ENCODE measurements at regions not wholly inside any gene's neighbourhood (a gene's known extent, or its start where the extent isn't known, plus 50 kb on each side); places are given as distances from the start of the nearest gene placed in this dataset.
"Not testable (repeated sequence)": the region's sequence is repeated elsewhere in the genome, so short reads cannot be mapped to it uniquely, and the experiment has no call there.

DNA sequence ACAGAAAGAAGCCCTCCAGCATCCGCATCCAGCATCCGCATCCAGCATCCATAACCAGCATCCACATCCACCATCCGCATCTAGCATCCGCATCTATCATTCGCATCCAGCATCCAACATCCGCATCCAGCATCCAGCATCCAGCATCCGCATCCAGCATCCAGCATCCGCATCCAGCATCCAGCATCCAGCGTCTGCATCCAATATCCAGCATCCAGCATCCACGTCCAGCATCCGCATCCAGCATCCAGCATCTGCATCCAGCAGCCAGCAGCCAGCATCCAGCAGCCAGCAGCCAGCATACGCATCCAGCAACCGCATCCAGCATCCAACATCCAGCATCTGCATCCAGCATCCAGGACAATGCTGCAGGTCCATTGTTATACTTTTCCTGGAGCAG lies 671.0 kb upstream of the C16orf82 start:
- peaks cover 10% of the 10 kb centered on the region for H3K9me3 Mint-ChIP-seq (ENCODE audit: low read depth)
- no peak overlapping the region for H3K4me3 Mint-ChIP-seq
- H3K36me3 Mint-ChIP-seq = no peaks in the 10 kb centered on the region

GRCh38 chr16:26396511-26397235 lies 670.1 kb upstream of the C16orf82 start:
- H3K9me3 Mint-ChIP-seq (ENCODE audit: low read depth) = peaks cover 10% of the 10 kb centered on the region
- H3K4me3 Mint-ChIP-seq = no peak overlapping the region
- no peaks in the 10 kb centered on the region for H3K4me1 Mint-ChIP-seq (ENCODE audit: low read depth)

More for the DNA sequence above, 671.0 kb upstream of the C16orf82 start:
- H3K27ac Mint-ChIP-seq = no peak overlapping the region
- H3K4me1 Mint-ChIP-seq (ENCODE audit: low read depth) = no peaks in the 10 kb centered on the region
- H3K27me3 Mint-ChIP-seq = peaks cover 19% of the 10 kb centered on the region

GRCh38 chr16:26413780-26414179 lies 652.9 kb upstream of the C16orf82 start:
- Mint-ChIP-seq H3K4me3 (no peak overlapping the region), H3K4me1 (ENCODE audit: low read depth) (no peaks in the 10 kb centered on the region), H3K27me3 (peaks cover 18% of the 10 kb centered on the region), H3K9me3 (ENCODE audit: low read depth) (peaks cover 12% of the 10 kb centered on the region), H3K27ac (no peak overlapping the region), H3K36me3 (no peaks in the 10 kb centered on the region)

More at GRCh38 chr16:26396511-26397235, 670.1 kb upstream of the C16orf82 start:
- peaks cover 1% of the 10 kb centered on the region for H3K36me3 Mint-ChIP-seq
- H3K27me3 Mint-ChIP-seq = peaks cover 17% of the 10 kb centered on the region
- H3K27ac Mint-ChIP-seq = no peak overlapping the region

- H3K36me3 Mint-ChIP-seq; H3K27ac Mint-ChIP-seq; H3K4me1 Mint-ChIP-seq (ENCODE audit: low read depth); H3K4me3 Mint-ChIP-seq; H3K9me3 Mint-ChIP-seq (ENCODE audit: low read depth): not testable (repeated sequence)
- H3K27me3 Mint-ChIP-seq = peaks cover 16% of the 10 kb centered on the region
Measured at GRCh38 chr16:26419458-26419857, 647.3 kb upstream of the C16orf82 start.

DNA sequence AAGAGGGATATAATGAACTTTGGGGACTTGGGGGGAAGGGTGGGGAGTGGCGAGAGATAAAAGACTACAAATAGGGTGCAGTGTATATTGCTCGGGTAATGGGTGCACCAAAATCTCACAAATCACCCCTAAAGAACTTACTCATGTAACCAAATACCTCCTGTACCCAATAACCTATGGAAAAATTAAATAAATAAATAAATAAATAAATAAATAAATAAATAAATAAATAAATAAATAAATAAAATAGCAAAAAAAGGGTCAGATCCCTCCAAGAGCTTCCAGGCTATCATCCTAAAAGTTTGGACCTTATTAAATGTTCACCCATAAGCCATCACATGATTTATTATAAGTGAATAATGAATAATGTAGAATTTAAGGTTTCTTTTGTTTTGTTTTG lies 636.1 kb upstream of the C16orf82 start:
- Mint-ChIP-seq H3K4me1 (ENCODE audit: low read depth) (no peaks in the 10 kb centered on the region), H3K4me3 (no peak overlapping the region), H3K9me3 (ENCODE audit: low read depth) (peaks cover 6% of the 10 kb centered on the region), H3K36me3 (no peaks in the 10 kb centered on the region), H3K27ac (no peak overlapping the region), H3K27me3 (peaks cover 8% of the 10 kb centered on the region)

DNA sequence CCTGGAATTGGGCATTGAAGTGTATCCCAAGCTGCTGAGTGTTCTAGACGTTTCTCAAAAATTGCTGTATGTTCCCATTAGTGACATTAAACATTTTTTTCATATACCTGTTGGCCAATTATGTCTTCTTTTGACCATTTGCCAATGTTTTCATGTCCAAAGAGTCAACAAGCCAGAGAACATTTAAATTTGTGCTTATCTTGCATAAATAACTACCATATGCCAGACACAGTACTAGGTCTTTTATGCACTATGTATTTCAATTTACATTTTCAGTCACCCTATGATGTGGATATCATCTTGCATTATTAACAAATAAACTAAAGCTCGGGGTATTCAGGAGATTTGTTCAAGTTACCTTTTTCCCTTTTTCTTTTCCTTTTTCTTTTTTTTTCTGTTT lies 632.9 kb upstream of the C16orf82 start:
- Mint-ChIP-seq H3K36me3 (no peaks in the 10 kb centered on the region), H3K4me1 (ENCODE audit: low read depth) (no peaks in the 10 kb centered on the region), H3K27me3 (peaks cover 9% of the 10 kb centered on the region), H3K27ac (no peak overlapping the region), H3K9me3 (ENCODE audit: low read depth) (peaks cover 6% of the 10 kb centered on the region), H3K4me3 (no peak overlapping the region)

GRCh38 chr16:26441178-26441577 lies 625.5 kb upstream of the C16orf82 start:
- Mint-ChIP-seq H3K4me1 (ENCODE audit: low read depth) (no peaks in the 10 kb centered on the region), H3K27me3 (peaks cover 10% of the 10 kb centered on the region), H3K9me3 (ENCODE audit: low read depth) (no peaks in the 10 kb centered on the region), H3K27ac (no peak overlapping the region), H3K36me3 (no peaks in the 10 kb centered on the region), H3K4me3 (no peak overlapping the region)

- no peaks in the 10 kb centered on the region for H3K9me3 Mint-ChIP-seq (ENCODE audit: low read depth)
Measured at GRCh38 chr16:26442321-26442720, 624.4 kb upstream of the C16orf82 start.

DNA sequence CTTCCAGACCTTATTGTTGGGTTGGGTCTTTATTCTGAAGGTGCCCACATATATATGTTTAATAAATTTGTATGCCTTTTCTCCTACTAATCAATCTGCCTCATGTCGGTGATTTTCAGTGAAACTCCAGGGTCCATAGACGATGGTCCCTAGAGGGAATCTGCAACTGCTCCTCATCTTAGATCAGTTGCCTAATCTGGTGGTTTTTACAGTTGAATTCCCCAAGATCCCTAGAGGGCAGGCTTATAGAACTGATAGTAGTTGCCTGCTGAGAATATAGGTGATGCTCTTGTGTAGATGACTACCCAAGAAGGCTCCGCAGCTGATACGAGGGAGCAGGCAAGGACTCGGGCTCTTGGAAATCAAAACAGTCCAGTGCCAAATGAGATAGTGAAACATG lies 619.2 kb upstream of the C16orf82 start:
- Mint-ChIP-seq H3K9me3 (ENCODE audit: low read depth) (no peaks in the 10 kb centered on the region), H3K4me3 (no peak overlapping the region), H3K4me1 (ENCODE audit: low read depth) (no peaks in the 10 kb centered on the region), H3K27me3 (peaks cover 3% of the 10 kb centered on the region), H3K36me3 (no peaks in the 10 kb centered on the region), H3K27ac (no peak overlapping the region)

More at GRCh38 chr16:26442321-26442720, 624.4 kb upstream of the C16orf82 start:
- Mint-ChIP-seq H3K27me3 (peaks cover 7% of the 10 kb centered on the region), H3K27ac (no peak overlapping the region), H3K4me3 (no peak overlapping the region), H3K36me3 (no peaks in the 10 kb centered on the region), H3K4me1 (ENCODE audit: low read depth) (no peaks in the 10 kb centered on the region)

DNA sequence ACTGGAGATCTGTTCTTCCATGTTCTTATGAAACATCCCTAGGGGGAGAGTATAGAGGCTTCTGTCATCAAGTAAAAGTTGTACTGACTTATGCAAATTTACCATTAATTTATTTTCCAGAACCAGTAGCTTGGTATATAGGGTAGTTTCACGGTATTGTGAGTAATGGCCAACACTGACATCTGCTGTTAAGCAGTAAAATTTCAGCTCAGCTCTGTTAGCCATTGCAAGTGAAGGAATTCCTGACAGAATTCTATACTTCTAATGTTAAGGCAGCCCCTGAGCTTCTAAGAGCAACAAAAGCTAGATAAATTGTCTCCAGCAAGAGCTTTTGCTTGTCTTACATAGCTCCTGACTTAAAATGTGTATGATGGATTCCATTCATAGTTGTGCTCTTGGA lies 613.5 kb upstream of the C16orf82 start:
- H3K36me3 Mint-ChIP-seq = no peaks in the 10 kb centered on the region
- no peak overlapping the region for H3K4me3 Mint-ChIP-seq
- H3K27me3 Mint-ChIP-seq = peaks cover 2% of the 10 kb centered on the region
- peaks cover 2% of the 10 kb centered on the region for H3K4me1 Mint-ChIP-seq (ENCODE audit: low read depth)
- no peaks in the 10 kb centered on the region for H3K9me3 Mint-ChIP-seq (ENCODE audit: low read depth)
- no peak overlapping the region for H3K27ac Mint-ChIP-seq

DNA sequence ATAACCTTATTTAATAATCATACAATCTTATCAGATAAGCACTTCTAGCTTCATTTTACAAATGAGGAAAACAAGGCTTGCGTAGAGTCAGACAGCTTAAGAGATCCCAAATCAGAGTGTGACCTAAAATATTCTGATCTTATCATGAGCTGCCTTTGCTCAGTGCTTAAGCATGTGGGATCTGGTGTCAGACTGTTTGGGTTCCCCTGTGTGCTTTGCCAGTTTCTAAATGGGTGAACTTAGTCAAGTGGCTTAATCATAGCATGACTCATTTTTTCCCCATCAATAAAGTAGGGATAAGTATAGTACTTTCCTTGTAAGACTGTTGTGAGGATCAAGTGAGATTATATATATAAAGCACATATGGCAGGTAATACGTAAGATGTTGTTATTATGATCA lies 612.6 kb upstream of the C16orf82 start:
- no peaks in the 10 kb centered on the region for H3K9me3 Mint-ChIP-seq (ENCODE audit: low read depth)
- H3K27me3 Mint-ChIP-seq = peaks cover 4% of the 10 kb centered on the region
- H3K4me3 Mint-ChIP-seq = no peak overlapping the region
- H3K4me1 Mint-ChIP-seq (ENCODE audit: low read depth) = peaks cover 2% of the 10 kb centered on the region
- no peak overlapping the region for H3K27ac Mint-ChIP-seq
- no peaks in the 10 kb centered on the region for H3K36me3 Mint-ChIP-seq

DNA sequence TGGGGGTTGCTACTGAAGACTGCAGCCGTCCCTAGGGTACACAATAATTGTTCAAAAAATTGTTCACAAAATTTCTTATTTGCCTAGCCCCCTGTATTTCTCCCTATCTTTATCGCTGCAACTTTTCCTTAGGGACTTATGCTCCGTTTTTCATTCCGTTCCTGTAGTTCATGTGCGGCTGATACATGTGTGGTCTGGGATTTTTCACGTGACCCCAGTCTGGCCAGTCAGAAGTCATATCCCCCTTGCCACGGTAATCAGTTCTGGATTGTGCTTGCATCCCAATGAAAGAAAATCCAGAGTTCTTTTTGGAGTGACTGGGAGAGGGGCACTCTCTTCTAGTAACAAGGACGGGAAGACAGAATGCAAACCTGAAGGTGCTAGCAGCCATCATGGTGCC lies 610.7 kb upstream of the C16orf82 start:
- Mint-ChIP-seq H3K27me3 (peaks cover 7% of the 10 kb centered on the region), H3K36me3 (no peaks in the 10 kb centered on the region), H3K9me3 (ENCODE audit: low read depth) (no peaks in the 10 kb centered on the region), H3K4me3 (no peak overlapping the region), H3K4me1 (ENCODE audit: low read depth) (peaks cover 2% of the 10 kb centered on the region), H3K27ac (no peak overlapping the region)

GRCh38 chr16:26457095-26457494 lies 609.6 kb upstream of the C16orf82 start:
- no peaks in the 10 kb centered on the region for H3K36me3 Mint-ChIP-seq

GRCh38 chr16:26457882-26458281 lies 608.8 kb upstream of the C16orf82 start:
- H3K27ac Mint-ChIP-seq = no peak overlapping the region
- no peaks in the 10 kb centered on the region for H3K9me3 Mint-ChIP-seq (ENCODE audit: low read depth)
- H3K4me1 Mint-ChIP-seq (ENCODE audit: low read depth) = peaks cover 2% of the 10 kb centered on the region
- H3K4me3 Mint-ChIP-seq = no peak overlapping the region
- H3K36me3 Mint-ChIP-seq = no peaks in the 10 kb centered on the region
- H3K27me3 Mint-ChIP-seq = peaks cover 14% of the 10 kb centered on the region

More at GRCh38 chr16:26457095-26457494, 609.6 kb upstream of the C16orf82 start:
- Mint-ChIP-seq H3K27me3 (peaks cover 9% of the 10 kb centered on the region), H3K27ac (no peak overlapping the region), H3K4me1 (ENCODE audit: low read depth) (peaks cover 2% of the 10 kb centered on the region), H3K4me3 (no peak overlapping the region), H3K9me3 (ENCODE audit: low read depth) (no peaks in the 10 kb centered on the region)

DNA sequence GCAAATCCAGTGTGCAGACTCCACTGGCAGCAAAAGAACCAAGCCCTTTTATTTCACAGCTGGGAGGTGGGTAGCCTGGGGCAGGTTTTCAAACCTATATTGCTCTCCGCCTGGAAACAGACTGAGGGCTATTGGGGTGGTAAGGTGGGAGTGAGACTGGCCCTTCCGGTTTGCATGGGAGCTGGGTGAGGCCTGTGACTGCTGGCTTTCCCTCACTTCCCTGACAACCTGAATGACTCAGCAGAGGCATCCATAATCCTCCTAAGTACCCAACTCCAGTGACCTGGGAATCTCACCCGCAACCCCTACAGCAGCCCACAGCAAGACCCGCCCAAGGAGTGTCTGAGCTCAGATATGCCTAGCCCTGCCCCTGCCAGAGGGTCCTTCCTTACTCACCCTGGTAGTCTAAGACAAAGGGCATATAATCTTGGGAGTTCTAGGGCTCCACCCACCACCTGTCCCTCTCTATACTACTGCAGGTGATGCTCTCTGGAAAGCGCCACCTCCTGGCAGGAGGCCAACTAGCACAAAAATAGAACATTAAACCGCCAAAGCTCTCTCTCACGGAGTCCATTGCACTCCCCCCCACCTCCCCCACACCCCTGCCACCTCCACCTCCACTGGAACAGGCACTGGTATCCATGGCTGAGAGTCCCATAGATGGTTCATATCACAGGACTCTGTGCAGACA lies 602.0 kb upstream of the C16orf82 start:
- Mint-ChIP-seq H3K4me3 (no peak overlapping the region), H3K4me1 (ENCODE audit: low read depth) (no peaks in the 10 kb centered on the region), H3K27ac (no peak overlapping the region), H3K27me3 (peaks cover 15% of the 10 kb centered on the region), H3K36me3 (no peaks in the 10 kb centered on the region), H3K9me3 (ENCODE audit: low read depth) (peaks cover 8% of the 10 kb centered on the region)

Data from activated naive CD8-positive, alpha-beta T cell (primary cell).